ENCODE measurements at regions not wholly inside any gene's neighbourhood (a gene's known extent, or its start where the extent isn't known, plus 50 kb on each side); places are given as distances from the start of the nearest gene placed in this dataset.

GRCh38 chr1:234900595-234900994, 228.0 kb downstream of the TOMM20 start:
- Histone ChIP-seq H2AFZ (ENCODE audit: low read depth, low read length) (no peak overlapping the region), H3F3A (ENCODE audit: insufficient read depth, low read length, poor library complexity, severe bottlenecking) (no peaks in the 10 kb centered on the region), H3K9me3 (ENCODE audit: low read length) (no peaks in the 10 kb centered on the region), H3K9me2 (ENCODE audit: insufficient read depth, low read length) (no peaks in the 10 kb centered on the region), H3K27me3 (ENCODE audit: insufficient read depth, low read depth, low read length) (no peaks in the 10 kb centered on the region), H3K4me2 (ENCODE audit: low read length) (no peak overlapping the region), H3K36me3 (ENCODE audit: insufficient read depth, low read length) (no peaks in the 10 kb centered on the region), H3K79me2 (replicated peaks; ENCODE audit: insufficient read depth, low read length) (no peaks in the 10 kb centered on the region), H3K9ac (ENCODE audit: low read length) (no peak overlapping the region), H3K4me3 (ENCODE audit: low read length) (no peak overlapping the region), H4K20me1 (ENCODE audit: insufficient read depth) (no peaks in the 10 kb centered on the region), H3K27ac (ENCODE audit: low read length) (no peak overlapping the region)
- TF ChIP-seq MXI1 (conservative IDR thresholded peaks at IDR 0.05; ENCODE audit: poor library complexity, severe bottlenecking) (no peak), EP300 (conservative IDR thresholded peaks at IDR 0.05; ENCODE audit: poor library complexity, severe bottlenecking) (no peak), TAF1 (IDR thresholded peaks at IDR 0.05; ENCODE audit: low read depth) (no peak), EZH2 (IDR thresholded peaks at IDR 0.05; ENCODE audit: borderline replicate concordance, insufficient read depth, low read length, poor library complexity, severe bottlenecking) (no peak)
- TF ChIP-seq, protein P1, sequence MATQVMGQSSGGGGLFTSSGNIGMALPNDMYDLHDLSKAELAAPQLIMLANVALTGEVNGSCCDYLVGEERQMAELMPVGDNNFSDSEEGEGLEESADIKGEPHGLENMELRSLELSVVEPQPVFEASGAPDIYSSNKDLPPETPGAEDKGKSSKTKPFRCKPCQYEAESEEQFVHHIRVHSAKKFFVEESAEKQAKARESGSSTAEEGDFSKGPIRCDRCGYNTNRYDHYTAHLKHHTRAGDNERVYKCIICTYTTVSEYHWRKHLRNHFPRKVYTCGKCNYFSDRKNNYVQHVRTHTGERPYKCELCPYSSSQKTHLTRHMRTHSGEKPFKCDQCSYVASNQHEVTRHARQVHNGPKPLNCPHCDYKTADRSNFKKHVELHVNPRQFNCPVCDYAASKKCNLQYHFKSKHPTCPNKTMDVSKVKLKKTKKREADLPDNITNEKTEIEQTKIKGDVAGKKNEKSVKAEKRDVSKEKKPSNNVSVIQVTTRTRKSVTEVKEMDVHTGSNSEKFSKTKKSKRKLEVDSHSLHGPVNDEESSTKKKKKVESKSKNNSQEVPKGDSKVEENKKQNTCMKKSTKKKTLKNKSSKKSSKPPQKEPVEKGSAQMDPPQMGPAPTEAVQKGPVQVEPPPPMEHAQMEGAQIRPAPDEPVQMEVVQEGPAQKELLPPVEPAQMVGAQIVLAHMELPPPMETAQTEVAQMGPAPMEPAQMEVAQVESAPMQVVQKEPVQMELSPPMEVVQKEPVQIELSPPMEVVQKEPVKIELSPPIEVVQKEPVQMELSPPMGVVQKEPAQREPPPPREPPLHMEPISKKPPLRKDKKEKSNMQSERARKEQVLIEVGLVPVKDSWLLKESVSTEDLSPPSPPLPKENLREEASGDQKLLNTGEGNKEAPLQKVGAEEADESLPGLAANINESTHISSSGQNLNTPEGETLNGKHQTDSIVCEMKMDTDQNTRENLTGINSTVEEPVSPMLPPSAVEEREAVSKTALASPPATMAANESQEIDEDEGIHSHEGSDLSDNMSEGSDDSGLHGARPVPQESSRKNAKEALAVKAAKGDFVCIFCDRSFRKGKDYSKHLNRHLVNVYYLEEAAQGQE (IDR thresholded peaks at IDR 0.05; ENCODE audit: borderline replicate concordance): no peak

DNA sequence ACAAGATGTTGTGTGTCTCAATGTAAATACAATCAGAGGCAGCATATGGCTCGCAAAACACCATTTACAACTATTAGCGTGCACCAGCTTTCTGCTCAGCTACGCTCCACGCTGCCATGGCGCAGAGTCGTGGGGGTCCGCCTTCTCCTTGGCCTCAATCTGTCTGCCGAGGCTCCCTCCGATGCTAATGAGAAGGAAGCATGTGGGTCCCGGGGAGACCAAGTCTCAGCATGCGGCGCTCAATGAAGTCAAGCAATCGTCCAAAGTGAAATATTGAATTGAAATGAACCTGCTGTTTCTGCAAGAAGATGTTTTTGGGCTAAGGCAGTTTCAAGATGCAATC, 228.9 kb downstream of the TOMM20 start:
- Histone ChIP-seq H3K79me2 (replicated peaks; ENCODE audit: insufficient read depth, low read length) (no peaks in the 10 kb centered on the region), H3F3A (ENCODE audit: insufficient read depth, low read length, poor library complexity, severe bottlenecking) (no peaks in the 10 kb centered on the region), H2AFZ (ENCODE audit: low read depth, low read length) (no peak overlapping the region), H3K9me3 (ENCODE audit: low read length) (no peaks in the 10 kb centered on the region), H3K9ac (ENCODE audit: low read length) (no peak overlapping the region), H3K27ac (ENCODE audit: low read length) (no peak overlapping the region), H3K27me3 (ENCODE audit: insufficient read depth, low read depth, low read length) (no peaks in the 10 kb centered on the region), H4K20me1 (ENCODE audit: insufficient read depth) (no peaks in the 10 kb centered on the region), H3K4me2 (ENCODE audit: low read length) (no peak overlapping the region), H3K36me3 (ENCODE audit: insufficient read depth, low read length) (no peaks in the 10 kb centered on the region), H3K4me3 (ENCODE audit: low read length) (no peak overlapping the region), H3K9me2 (ENCODE audit: insufficient read depth, low read length) (no peaks in the 10 kb centered on the region)
- TF ChIP-seq POLR2AphosphoS5 (IDR thresholded peaks at IDR 0.05): no peak
- no peak for TF ChIP-seq TAF1 (IDR thresholded peaks at IDR 0.05; ENCODE audit: low read depth)
- TF ChIP-seq, protein P1 (IDR thresholded peaks at IDR 0.05; ENCODE audit: borderline replicate concordance): no peak
- TF ChIP-seq MXI1 (conservative IDR thresholded peaks at IDR 0.05; ENCODE audit: poor library complexity, severe bottlenecking): no peak
- TF ChIP-seq EP300 (conservative IDR thresholded peaks at IDR 0.05; ENCODE audit: poor library complexity, severe bottlenecking): no peak
- TF ChIP-seq SMC3 (conservative IDR thresholded peaks at IDR 0.05; ENCODE audit: poor library complexity): no peak
- no peak for TF ChIP-seq EZH2 (IDR thresholded peaks at IDR 0.05; ENCODE audit: borderline replicate concordance, insufficient read depth, low read length, poor library complexity, severe bottlenecking)
- TF ChIP-seq RAD21 (conservative IDR thresholded peaks at IDR 0.05): no peak

Measured in neural cell (in vitro differentiated cells).